GOT3 (cell line): ENCODE measurements at regions not wholly inside any gene's neighbourhood (a gene's known extent, or its start where the extent isn't known, plus 50 kb on each side); places are given as distances from the start of the nearest gene placed in this dataset.

ENCODE experiments used
- DNase-seq: peaks from one replicate; lab custom pipeline; 2025; ENCODE audit warnings: mixed read lengths; lab: John Stamatoyannopoulos, UW

GRCh38 chr13:33515146-33515545 is 229.6 kb upstream of the STARD13 start:
- DNase-seq: no peak

GRCh38 chr13:33518452-33518851 is 232.9 kb upstream of the STARD13 start:
- DNase-seq: no peak

GRCh38 chr13:33519561-33520467 is 234.3 kb upstream of the STARD13 start:
- DNase-seq: no peak

- DNase-seq: no peak
Observed at GRCh38 chr13:33520468-33520839, 234.9 kb upstream of the STARD13 start.

GRCh38 chr13:33524086-33524485 is 238.5 kb upstream of the STARD13 start:
- DNase-seq: no peak

- DNase-seq: no peak
Observed at GRCh38 chr13:33525763-33526162, 240.2 kb upstream of the STARD13 start.

- DNase-seq: no peak
Observed at GRCh38 chr13:33526718-33527117, 241.2 kb upstream of the STARD13 start.

GRCh38 chr13:33528896-33529295 is 243.3 kb upstream of the STARD13 start:
- DNase-seq: no peak

GRCh38 chr13:33531484-33531883 is 245.9 kb upstream of the STARD13 start:
- DNase-seq: no peak

- no peak for DNase-seq
Observed at GRCh38 chr13:33535061-33535460, 249.5 kb upstream of the STARD13 start.

GRCh38 chr13:33536601-33537000 is 251.0 kb upstream of the STARD13 start:
- no peak for DNase-seq

GRCh38 chr13:33537026-33537425 is 251.5 kb upstream of the STARD13 start:
- no peak for DNase-seq

GRCh38 chr13:33537676-33538075 is 252.1 kb upstream of the STARD13 start:
- no peak for DNase-seq

GRCh38 chr13:33541456-33541855 is 255.9 kb upstream of the STARD13 start:
- DNase-seq: no peak

- DNase-seq: no peak
Observed at GRCh38 chr13:33541962-33542308, 256.4 kb upstream of the STARD13 start.

GRCh38 chr13:33542309-33543088 is 256.9 kb upstream of the STARD13 start:
- peak; percentile 97 for DNase-seq

GRCh38 chr13:33543089-33543459 is 257.5 kb upstream of the STARD13 start:
- no peak for DNase-seq

GRCh38 chr13:33543631-33544265 is 258.2 kb upstream of the STARD13 start:
- DNase-seq: no peak

GRCh38 chr13:33544308-33544707 is 258.8 kb upstream of the STARD13 start:
- DNase-seq: no peak

GRCh38 chr13:33545492-33545891 is 259.9 kb upstream of the STARD13 start:
- DNase-seq: no peak

GRCh38 chr13:33547035-33547434 is 261.5 kb upstream of the STARD13 start:
- no peak for DNase-seq

- no peak for DNase-seq
Observed at GRCh38 chr13:33548069-33548468, 262.5 kb upstream of the STARD13 start.

GRCh38 chr13:33550276-33550675 is 264.7 kb upstream of the STARD13 start:
- no peak for DNase-seq
